Pons (tissue), 1 donor: ENCODE measurements at regions not wholly inside any gene's neighbourhood (a gene's known extent, or its start where the extent isn't known, plus 50 kb on each side); places are given as distances from the start of the nearest gene placed in this dataset.

Experiments
- DNase-seq: peaks from one replicate; pipeline ENCODE4 v3.0.0-alpha.2; 2016; ENCODE audit warnings: low spot score

DNA sequence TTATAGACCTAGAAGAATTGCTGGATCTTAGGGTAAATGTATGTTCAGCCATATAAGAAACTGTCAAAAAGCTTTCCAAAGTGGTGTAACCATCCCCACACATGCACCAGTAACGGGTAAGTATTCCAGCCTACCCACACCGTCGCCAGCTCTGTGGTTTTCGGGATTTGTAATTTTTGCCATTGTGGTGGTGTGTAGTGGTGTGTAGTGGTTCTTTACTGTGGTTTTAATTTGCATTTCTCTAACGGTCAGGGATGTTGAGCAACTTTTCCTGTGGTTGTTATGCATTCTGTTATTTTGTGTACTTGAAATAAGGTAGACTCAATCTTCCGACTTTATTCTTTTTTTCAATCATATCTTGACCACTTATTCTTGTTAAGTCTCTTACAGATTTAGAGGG, 342.4 kb upstream of the AJAP1 start:
- no peak for DNase-seq

- DNase-seq: no peak
Measured at GRCh38 chr1:4315202-4315601, 339.2 kb upstream of the AJAP1 start.

GRCh38 chr1:4317207-4317606, 337.2 kb upstream of the AJAP1 start:
- DNase-seq: no peak

- no peak for DNase-seq
Measured at GRCh38 chr1:4318720-4319119, 335.7 kb upstream of the AJAP1 start.

GRCh38 chr1:4319496-4319895, 334.9 kb upstream of the AJAP1 start:
- DNase-seq: no peak

DNA sequence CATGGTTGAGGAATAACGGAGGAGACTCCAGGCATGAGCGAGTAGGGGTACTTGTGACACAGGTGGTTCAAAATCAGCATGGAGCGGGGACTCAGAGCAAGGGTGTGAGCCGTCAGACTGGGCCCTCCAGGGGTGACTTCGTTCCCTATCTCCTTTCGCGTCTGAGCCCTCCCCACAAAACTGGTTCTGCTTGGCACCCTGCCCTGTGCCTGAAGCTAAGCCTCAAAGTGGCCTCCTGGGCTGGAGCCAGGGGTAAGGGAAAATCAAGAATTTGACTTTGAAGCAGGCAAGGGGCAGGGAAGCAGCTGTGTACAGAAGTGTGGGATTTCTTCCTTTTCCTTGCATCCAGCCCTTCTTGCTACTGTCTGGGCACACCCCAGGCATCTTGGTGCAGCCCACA, 331.5 kb upstream of the AJAP1 start:
- no peak for DNase-seq

DNA sequence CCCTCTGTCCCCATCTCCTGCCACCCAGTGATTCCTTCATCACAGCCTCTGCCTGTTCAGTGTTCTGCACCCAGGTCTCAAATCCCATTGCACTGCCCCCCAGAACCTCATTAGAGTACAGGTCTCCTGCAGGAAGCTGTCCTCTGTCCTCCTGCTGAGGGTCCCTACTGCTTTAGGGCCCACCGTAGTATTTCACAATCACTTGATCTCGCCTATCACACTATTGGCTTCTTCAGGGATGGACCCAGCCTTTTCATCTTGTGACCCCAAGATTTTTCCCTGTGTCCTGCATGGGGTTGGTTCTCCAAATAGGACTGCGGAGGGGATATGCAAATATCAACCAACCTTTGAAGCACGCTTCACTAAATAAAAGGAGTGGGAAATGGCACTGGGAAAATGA, 331.1 kb upstream of the AJAP1 start:
- DNase-seq: no peak

- no peak for DNase-seq
Measured at GRCh38 chr1:4324525-4324924, 329.9 kb upstream of the AJAP1 start.

GRCh38 chr1:4327142-4327541, 327.3 kb upstream of the AJAP1 start:
- DNase-seq: no peak

DNA sequence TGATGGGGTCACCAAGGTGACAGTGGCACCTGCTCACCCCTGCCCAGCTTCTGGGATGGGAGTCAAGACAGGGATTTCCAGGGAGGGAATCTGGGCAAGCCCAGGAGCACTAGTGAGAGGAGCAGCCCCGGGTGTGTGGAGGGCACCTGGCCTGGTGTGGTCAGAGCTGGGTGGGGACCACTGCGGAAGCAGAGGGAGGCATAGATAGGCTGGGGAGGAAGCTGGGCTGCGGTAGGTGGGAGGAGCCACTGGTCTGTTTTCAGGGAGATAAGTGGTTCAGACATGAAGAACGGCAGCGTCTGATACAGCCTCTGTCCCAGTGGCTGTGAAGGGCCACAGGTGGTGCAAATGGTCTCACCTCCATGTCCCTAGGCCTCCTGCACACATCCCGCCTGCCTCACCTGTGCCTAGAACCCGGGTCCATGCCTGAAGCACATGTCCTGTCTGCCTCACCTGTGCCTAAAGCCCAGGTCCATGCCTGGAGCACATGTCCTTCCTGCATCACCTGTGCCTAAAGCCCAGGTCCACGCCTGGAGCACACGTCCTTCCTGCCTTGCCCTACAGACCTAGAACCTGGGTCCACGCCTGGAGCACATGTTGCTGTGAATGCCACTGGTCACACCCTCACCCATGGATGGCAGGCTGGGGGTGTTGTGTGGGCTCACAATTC, 325.9 kb upstream of the AJAP1 start:
- no peak for DNase-seq

DNA sequence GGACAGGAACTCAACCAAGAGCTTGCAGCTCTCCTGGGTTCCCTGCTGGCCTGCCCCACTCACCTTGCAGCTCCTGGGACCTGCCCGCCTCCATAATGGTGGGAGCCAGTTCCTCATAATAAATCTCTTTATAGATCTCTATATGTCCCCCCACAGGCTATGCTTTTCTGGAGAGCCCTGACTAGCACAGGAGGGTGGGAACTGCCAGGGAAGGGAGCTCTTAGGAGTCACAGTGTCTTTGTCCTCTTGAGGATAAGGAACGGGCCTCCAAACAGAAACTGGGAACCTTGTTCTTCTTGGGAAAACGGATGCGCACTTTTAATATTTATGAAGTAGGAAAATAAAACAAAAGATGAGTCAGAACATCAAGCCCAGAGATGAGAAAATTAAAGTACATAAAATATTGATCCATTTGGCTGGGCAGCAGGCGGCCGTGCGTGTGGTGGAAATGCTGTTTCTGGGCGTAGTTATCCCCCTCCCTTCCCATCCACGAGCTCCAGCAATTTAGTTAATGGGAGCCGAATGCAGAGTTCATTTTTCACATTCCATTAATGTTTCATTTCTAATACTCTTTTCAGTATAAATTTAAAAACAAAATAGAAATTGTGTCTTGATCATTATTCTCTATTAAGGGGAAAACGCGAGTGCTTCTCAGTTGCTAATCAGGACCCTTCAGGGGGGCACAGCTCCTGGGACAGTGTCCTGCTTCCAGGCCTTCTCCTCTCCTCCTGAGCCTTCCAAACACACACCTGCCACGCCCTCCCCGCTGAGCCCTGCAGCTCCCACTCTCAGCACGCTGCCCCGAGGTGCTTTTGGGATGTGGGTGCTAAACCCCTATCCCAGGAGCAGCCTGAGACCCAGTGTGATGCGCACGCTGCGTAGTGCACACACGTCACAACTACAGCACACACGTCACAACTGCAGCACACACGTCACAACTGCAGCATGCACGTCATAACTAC, 323.3 kb upstream of the AJAP1 start:
- DNase-seq: no peak

GRCh38 chr1:4331767-4332163, 322.6 kb upstream of the AJAP1 start:
- no peak for DNase-seq

GRCh38 chr1:4336507-4336906, 317.9 kb upstream of the AJAP1 start:
- DNase-seq: no peak

GRCh38 chr1:4341421-4341820, 313.0 kb upstream of the AJAP1 start:
- DNase-seq: no peak

- no peak for DNase-seq
Measured at GRCh38 chr1:4344065-4344732, 310.2 kb upstream of the AJAP1 start.

DNA sequence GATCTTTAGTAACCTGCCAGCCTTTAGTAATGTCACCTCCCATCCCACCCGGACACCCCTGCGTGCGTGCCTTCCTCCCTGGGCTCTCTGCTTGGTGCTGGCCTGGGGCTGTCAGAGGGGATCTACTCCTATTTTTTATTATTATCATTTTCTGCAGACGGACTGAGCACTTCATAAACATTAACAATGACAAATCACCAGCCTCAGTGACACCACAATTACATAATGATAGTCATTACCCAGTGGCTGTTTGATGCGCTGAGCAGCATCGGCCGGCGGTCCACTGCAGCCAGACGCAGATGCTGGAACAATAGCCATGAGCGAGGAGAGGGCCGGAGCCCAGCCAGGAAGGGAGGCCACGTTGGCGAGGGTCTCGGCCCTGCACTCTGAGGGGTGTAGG, 309.3 kb upstream of the AJAP1 start:
- DNase-seq: no peak

DNA sequence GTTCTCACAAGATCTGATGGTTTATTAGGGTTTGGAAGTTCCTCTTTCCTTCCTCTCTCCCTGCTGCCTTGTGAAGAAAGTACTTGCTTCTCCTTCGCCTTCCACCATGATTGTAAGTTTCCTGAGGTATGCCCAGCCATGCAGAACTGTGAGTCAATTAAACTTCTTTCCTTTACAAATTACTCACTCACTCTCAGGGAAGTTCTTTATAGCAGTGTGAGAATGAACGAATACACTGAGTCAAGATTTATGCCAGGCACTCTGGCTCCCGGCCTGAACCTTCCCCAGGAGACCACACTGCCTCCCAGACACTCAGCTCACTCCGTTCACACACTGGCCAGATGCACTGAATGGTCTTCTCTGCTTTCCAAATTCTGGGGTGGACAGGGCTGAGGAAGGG, 308.3 kb upstream of the AJAP1 start:
- DNase-seq: no peak

DNA sequence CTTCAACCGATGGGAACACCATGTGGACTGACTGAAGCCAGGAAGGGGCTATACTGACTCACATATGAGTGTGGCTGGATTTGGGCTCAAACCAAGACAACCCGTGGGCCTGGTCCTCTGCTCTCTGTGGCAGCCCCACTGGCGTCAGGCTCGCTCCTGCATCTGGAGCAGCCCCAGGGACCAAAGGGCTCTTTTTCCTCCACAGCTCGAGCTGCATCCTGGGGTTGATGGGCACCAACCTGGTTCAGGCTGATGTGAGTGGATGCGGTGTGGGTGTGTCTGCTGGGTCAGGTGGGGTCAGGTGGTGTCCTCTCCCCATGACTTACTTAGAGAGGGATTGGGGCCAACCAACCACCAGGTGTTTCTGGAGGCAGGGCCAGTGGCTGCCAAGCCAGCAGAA, 303.0 kb upstream of the AJAP1 start:
- DNase-seq: no peak

DNA sequence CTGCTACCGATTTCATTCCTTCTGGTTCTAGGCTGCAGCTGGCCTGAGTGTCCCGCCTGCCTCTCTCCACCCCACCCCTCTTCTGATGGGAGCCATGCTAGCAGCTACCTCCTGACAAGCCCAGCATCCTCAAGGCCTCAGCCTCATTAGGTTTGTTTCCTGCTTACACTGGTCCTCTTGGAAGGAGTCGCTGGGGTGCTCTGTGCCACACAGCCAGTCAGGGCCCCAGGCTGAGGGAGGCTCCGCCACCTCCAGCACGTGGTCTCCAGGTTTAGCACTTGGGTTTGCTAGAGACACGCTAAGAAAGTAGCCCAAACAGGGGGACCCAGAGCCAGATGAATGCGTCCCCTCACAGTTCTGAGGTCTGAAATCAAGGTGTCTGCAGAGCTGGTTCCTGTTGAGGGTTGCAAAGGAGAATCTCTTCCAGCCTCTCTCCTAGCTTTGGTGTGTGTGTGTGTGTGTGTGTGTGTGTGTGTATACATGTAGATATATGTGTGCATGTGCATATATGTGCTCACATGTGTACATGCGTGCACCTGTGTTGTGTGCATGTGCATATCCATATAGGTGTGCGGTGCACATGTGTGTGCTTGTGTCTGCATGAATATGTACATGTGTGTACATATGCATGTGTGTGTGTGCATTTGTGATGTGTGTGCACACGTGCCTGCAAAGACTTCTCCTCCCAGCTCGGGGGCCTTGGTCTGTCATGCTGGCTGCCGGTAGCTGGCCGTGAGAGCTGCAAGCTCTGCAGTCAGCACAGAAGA, 301.1 kb upstream of the AJAP1 start:
- no peak for DNase-seq

DNA sequence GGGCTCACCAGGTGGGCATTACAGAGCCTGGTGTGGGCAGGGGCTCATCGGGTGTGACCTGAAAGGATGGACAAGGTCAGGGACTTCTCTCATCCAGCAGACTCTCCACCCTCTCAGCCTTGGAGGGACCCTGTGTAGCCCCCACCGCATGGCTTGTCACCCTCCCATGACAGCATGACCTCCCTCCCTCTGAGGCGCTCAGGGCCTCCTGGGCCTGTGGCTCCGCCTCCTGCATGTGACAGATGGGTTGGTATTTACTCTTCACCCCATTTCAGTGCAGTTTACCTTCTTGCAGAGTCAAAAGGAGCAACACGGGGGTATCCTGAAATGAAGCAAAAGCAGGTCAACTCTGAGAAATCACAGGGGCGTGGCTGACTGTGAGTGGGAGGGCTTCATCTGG, 298.6 kb upstream of the AJAP1 start:
- no peak for DNase-seq

GRCh38 chr1:4362314-4363044, 291.9 kb upstream of the AJAP1 start:
- DNase-seq: no peak

- no peak for DNase-seq
Measured at GRCh38 chr1:4366091-4366490, 288.3 kb upstream of the AJAP1 start.
